ENCODE measurements at regions not wholly inside any gene's neighbourhood (a gene's known extent, or its start where the extent isn't known, plus 50 kb on each side); places are given as distances from the start of the nearest gene placed in this dataset.
"Not testable (repeated sequence)": the region's sequence is repeated elsewhere in the genome, so short reads cannot be mapped to it uniquely, and the experiment has no call there.

DNA sequence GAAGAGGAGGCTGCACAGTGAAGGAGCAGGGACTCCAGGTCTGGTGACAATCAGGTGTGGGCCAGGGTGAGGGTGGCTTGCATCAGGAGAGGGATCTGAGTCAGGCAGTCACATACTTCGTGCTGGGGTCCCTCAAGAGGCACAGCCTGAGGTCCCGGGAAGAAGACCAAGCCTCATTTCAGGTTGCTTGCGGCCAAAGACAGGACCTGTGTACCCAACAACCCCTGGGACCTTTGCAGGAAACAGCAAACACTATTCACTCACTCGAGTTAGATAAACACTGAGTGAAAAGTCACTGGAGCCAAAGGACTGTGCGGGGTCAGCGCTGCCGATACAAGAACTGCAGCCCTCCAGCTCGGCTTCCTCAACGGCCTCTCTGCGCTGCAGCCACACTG is 104.4 kb downstream of the SINHCAF start:
- H3K36me3 ChIP-seq (ENCODE audit: control insufficient read depth, insufficient read depth, low read length) = no peaks in the 10 kb centered on the region
- no peak for FAIRE-seq
- H3K27me3 ChIP-seq (ENCODE audit: control insufficient read depth, insufficient read depth, low read length) = peaks cover 9% of the 10 kb centered on the region
- no peak overlapping the region for H3K4me3 ChIP-seq (ENCODE audit: low read depth, low read length)
- DNase-seq (ENCODE audit: low read depth) = no peak
- TF ChIP-seq, protein P1, sequence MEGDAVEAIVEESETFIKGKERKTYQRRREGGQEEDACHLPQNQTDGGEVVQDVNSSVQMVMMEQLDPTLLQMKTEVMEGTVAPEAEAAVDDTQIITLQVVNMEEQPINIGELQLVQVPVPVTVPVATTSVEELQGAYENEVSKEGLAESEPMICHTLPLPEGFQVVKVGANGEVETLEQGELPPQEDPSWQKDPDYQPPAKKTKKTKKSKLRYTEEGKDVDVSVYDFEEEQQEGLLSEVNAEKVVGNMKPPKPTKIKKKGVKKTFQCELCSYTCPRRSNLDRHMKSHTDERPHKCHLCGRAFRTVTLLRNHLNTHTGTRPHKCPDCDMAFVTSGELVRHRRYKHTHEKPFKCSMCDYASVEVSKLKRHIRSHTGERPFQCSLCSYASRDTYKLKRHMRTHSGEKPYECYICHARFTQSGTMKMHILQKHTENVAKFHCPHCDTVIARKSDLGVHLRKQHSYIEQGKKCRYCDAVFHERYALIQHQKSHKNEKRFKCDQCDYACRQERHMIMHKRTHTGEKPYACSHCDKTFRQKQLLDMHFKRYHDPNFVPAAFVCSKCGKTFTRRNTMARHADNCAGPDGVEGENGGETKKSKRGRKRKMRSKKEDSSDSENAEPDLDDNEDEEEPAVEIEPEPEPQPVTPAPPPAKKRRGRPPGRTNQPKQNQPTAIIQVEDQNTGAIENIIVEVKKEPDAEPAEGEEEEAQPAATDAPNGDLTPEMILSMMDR (IDR thresholded peaks at IDR 0.05; ENCODE audit: insufficient read depth, low read length, severe bottlenecking) = no peak

DNA sequence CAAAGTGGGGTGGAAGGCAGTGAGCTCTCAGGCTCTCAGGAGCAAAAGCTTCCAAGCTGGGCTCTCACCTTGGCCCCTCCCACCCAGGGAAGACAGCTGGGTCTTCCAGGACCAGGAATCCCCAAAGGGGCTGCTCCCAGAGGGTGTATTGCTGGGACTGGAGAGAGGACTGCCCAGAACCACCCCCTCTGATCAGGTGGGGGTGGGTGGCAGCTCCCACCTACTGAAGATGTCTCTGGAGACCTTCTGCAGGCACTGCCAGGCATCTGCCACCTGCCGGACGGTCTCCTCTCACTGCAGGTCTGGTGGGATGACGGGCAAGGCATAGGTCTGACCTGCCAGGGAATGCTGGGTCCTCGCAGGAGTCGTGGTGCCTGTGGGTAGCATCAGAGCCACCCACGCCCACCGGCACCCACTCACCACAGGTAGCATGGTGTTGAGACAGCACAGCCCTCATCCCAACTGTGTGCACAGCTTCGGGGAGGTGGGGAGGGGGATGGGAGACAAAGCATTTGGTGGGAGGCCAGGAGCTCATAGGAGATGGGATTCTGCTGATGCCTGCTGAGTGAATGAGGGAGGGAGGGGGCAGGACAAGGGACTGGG is 103.2 kb downstream of the SINHCAF start:
- no peaks in the 10 kb centered on the region for H3K36me3 ChIP-seq (ENCODE audit: control insufficient read depth, insufficient read depth, low read length)
- H3K27me3 ChIP-seq (ENCODE audit: control insufficient read depth, insufficient read depth, low read length) = peaks cover 7% of the 10 kb centered on the region
- DNase-seq (ENCODE audit: low read depth) (no peak), FAIRE-seq (peak; percentile 60)
- H3K4me3 ChIP-seq (ENCODE audit: low read depth, low read length) = no peak overlapping the region
- TF ChIP-seq, protein P1 (IDR thresholded peaks at IDR 0.05; ENCODE audit: insufficient read depth, low read length, severe bottlenecking) = no peak

DNA sequence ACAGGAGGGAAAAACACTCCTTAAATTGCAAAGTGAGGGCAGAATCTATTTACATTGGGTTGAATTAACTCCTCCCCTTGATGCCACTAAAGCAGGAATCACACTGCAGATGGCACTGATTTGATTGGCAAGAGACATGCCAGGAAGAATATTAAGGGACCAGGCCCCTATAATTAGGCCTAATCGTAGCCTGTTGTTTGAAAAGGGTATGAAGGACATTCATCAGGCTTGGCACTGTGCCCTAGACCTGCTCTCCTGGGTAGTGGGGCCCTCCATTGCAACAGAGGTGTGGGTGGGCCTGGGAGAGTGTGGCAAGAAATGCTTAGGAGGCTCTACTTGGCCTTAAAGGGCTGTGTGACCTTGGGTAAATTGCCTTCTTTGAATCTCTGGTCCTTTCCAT is 102.3 kb downstream of the SINHCAF start:
- peak; percentile 23 for FAIRE-seq
- not testable (repeated sequence) for H3K27me3 ChIP-seq (ENCODE audit: control insufficient read depth, insufficient read depth, low read length); DNase-seq (ENCODE audit: low read depth); H3K36me3 ChIP-seq (ENCODE audit: control insufficient read depth, insufficient read depth, low read length); H3K4me3 ChIP-seq (ENCODE audit: low read depth, low read length)

DNA sequence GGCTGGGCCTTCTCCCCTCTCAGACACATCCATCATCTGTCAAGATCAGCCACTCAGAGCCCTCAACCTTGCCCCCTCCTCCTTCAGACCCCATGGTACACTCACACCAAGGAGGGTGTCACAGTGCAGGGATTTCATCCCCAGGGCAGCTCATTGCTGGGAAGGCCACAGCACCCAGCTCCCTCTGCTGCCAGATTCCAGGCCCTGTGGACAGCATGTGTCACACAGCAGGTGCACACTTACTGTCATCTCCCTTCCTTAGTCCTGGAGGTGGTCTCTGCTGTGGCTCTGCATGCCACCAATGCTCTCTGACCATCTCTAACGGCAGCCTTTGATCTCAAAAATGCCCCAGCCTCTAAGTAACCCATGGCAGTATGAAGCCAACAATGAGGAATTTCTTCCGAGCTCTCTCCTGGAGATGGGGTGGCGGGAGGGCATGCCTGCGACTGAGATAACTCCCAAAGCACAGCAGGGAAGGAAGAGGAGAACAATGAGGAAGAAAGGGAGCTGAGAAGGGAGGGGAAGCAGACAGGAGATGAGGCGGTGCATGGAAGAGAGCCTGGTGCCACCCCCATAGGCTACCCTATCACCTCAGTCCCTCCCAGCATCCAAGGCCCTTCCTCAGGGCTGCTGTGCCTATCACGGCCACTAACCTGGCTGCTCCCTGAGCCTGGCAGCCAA is 101.0 kb downstream of the SINHCAF start:
- Histone ChIP-seq H3K27me3 (ENCODE audit: control insufficient read depth, insufficient read depth, low read length) (peaks cover 2% of the 10 kb centered on the region), H3K4me3 (ENCODE audit: low read depth, low read length) (no peak overlapping the region), H3K36me3 (ENCODE audit: control insufficient read depth, insufficient read depth, low read length) (no peaks in the 10 kb centered on the region)
- FAIRE-seq = peak; percentile 96
- no peak for DNase-seq (ENCODE audit: low read depth)
- TF ChIP-seq, protein P1 (IDR thresholded peaks at IDR 0.05; ENCODE audit: insufficient read depth, low read length, severe bottlenecking) = no peak

DNA sequence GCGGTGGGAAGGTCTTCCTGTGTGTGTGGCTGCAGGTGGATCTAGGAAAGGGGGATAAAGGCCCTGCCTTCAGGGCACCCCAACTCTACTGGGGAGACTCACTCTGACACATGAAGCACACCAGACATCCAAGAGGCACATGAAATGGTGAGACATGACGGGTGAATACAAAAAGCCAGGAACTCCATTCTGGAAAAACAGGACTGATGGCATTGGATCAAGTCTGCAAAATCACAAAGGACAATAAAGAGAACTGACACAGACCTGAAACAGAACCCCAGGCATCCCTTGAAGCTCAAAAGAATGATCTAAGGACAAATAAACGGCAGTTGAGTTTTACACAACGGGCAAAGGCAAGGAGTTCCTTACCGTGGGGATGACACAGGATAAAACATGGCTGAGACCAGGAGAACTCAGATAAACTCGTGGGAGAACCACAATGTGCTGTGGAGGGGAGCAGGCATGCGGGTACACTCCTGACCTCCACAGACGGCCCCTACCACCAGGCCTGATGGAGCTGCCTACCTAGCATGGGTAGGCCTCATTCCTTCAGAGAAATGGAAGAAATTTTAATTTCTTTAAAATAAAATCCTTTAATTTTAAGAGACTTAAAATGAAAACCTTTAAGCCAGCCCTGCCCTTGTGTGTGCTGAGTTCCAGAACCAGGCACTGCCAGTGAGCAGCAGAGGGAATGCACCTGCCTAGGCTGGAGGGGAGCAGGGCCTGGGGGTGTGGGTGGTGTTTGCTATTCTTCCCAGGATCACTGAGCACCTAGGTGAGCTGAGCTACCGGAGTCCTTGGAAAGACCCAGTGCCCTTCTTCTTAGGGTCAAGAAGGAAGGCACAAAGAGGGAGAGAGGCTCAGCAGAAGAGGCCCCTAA is 100.1 kb downstream of the SINHCAF start:
- DNase-seq (ENCODE audit: low read depth) (no peak), FAIRE-seq (peak; percentile 80)
- Histone ChIP-seq H3K36me3 (ENCODE audit: control insufficient read depth, insufficient read depth, low read length) (no peaks in the 10 kb centered on the region), H3K4me3 (ENCODE audit: low read depth, low read length) (no peak overlapping the region), H3K27me3 (ENCODE audit: control insufficient read depth, insufficient read depth, low read length) (peaks cover 2% of the 10 kb centered on the region)
- TF ChIP-seq, protein P1 (IDR thresholded peaks at IDR 0.05; ENCODE audit: insufficient read depth, low read length, severe bottlenecking) = no peak

DNA sequence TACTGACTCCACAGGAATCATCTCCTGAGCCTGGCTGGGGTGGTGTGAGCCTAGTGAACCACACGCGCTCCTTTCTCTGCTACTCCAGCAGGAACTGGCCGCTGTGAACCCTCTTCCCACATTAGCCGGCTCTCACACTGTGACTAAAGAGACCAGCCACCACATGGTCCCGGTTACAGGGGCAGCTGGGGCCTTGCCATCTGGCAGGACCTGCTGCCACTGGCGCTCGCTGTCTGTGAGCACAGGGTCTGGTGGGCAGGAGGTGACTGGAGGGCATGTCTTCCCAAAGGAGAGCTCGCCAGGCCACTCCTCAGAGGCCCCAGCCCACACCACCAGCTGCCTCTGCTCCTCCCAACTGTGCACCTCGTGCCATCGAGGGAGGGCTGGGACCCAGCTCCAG is 99.3 kb downstream of the SINHCAF start:
- DNase-seq (ENCODE audit: low read depth) (no peak), FAIRE-seq (peak; percentile 55)
- H3K27me3 ChIP-seq (ENCODE audit: control insufficient read depth, insufficient read depth, low read length) = peaks cover 2% of the 10 kb centered on the region
- H3K36me3 ChIP-seq (ENCODE audit: control insufficient read depth, insufficient read depth, low read length) = no peaks in the 10 kb centered on the region
- TF ChIP-seq, protein P1 (IDR thresholded peaks at IDR 0.05; ENCODE audit: insufficient read depth, low read length, severe bottlenecking) = no peak
- no peak overlapping the region for H3K4me3 ChIP-seq (ENCODE audit: low read depth, low read length)

Measured in bronchial epithelial cell (primary cell).